GM18951 (cell line): ENCODE measurements at regions not wholly inside any gene's neighbourhood (a gene's known extent, or its start where the extent isn't known, plus 50 kb on each side); places are given as distances from the start of the nearest gene placed in this dataset.
"Not testable (repeated sequence)": the region's sequence is repeated elsewhere in the genome, so short reads cannot be mapped to it uniquely, and the experiment has no call there.

Source experiments
- POLR2A ChIP-seq: IDR thresholded peaks from 4 replicates; pipeline ENCODE4 v1.6.1; 2011; ENCODE audit warnings: mild to moderate bottlenecking; ENCODE audit not compliant: insufficient read length, insufficient read depth; ENCODE audit errors: extremely low read depth
- in situ Hi-C: fragments of 300-500 bp; cut with MboI; formaldehyde crosslinking; loops from one replicate; pipeline ENCODE4 v1.12.0; 2022; ENCODE audit warnings: low sequenced_read_pairs, mixed read lengths, inconsistent platforms; ENCODE audit not compliant: unreplicated experiment

DNA sequence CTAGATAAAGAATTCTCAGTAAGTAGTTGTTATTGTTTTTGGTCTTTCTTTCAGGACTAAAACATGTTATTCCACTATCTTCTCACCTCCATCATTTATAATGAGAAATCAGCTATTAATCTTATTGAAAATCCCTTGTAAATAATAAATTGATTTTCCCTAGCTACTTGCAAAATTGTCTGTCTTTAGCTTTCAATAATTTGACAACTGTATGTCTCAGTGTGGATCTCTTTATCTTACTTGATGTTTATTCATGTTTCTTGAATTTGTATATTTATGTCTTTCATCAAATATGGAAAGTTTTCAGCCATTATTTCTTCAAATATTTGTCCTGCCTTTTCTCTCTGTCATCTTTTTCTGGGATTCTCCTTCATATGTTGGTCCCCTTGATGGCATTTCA, 117.1 kb upstream of the ANTXRL start:
- in situ Hi-C loops = no loop called here
- no peak for TF ChIP-seq POLR2A

DNA sequence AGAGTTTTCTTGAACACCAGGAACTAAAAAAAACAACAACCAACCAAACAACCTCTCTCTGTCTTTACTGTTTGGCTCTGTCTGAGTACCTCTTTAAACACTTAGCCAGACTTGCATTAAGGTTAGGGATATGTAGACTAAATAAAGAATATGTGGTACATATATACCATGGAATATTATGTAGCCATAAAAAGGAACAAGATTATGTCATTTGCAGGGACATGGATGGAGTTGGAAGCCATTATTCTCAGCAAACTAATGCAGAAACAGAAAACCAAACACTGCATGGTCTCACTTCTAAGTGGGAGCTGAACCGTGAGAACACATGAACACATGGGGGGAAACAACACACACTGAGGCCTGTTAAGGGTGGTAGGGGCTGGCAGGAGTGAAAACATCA, 116.0 kb upstream of the ANTXRL start:
- TF ChIP-seq POLR2A = no peak
- in situ Hi-C loops = no loop called here

DNA sequence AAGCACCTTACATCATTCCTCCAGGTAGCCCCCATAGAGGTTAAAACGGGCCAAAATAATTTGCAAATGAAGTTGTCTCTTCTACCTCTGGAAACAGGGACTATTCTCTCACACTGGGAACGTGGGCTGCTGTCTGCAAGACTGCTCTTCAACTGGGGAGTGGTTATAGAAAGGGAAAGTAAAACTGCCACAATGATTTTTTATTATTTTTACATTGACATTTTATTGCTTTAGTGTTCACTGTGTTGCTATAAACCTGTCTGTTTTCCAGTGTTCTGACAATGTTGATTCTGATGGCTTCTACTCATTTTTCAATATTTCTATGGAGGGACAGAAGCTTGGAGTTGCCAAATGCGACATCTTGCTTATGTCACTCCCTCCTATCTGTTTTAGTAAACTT, 115.1 kb upstream of the ANTXRL start:
- in situ Hi-C loops = no loop called here
- TF ChIP-seq POLR2A = no peak

DNA sequence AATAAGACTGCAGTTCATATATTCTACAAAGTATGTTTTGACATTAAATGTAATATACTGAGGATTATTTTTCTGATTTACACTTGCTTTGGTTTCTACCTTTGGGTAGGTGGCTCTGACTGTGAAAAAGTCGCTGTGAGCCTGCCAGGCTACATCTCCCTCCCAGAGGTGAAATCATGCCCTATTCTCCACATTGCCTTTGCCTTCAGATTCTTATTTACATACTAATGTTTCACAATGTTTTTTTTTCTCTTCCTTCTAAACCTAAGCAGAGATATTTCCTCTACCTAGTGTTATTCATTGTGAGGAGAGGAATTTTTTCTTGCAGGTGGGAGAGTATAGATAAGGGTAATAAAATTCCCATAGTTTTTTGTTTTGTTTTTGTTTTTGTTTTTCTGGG, 111.5 kb upstream of the ANTXRL start:
- in situ Hi-C loops = no loop called here
- no peak for TF ChIP-seq POLR2A

DNA sequence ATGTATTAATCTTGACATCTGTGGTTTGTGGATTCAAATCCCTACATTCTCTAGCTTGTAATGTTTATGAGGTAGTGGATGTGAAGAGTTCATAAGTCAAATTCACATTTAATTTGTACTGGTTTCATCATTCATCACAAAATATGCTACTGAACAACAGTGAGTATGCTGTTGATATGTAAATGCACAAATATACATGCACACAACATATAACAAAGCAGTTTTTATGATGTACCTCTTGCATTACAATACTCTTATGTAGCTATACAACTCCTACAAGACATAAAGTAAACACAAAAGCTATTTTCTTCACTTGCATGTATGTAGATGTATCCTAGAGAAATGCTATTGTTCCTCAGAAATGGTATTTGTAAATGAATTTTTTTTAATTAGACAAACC, 111.0 kb upstream of the ANTXRL start:
- in situ Hi-C loops = no loop called here
- TF ChIP-seq POLR2A = no peak

DNA sequence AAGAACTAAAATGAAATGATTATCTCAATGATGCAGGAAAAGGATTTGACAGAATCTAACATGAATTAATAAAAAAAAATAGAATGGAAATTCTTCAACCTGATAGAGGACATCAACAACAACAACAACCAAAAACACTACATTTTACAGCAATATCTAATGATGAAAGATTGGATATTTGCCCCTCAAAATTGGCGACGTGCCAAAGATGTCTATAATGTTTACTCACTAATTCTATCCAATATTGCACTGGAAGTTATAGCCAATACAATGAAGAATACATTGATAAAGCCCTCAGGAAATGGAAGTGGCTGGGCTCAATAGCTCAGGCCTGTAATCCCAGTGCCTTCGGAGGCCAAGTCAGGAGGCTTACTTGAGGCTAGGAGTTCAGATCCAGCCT, 99.4 kb upstream of the ANTXRL start:
- in situ Hi-C loops = not testable (repeated sequence)

DNA sequence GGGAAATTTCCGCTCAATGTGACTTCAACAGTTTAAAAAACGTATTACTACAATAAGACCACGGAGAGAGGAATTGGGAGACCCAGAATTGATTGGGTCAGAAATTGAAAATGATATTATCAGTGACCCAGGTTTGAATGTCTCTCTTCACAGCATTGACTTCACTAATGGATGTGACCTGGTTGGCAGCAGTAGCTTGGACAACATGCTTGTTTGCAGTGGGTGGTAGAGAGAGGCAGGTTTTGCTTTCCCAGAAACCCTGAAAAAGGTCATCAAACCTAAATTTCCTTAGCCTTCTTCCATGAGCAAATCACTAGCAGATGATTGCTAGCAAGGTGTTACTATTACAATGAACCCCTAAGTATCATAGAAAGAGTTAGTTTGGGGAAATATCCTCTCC, 89.7 kb upstream of the ANTXRL start:
- no peak for TF ChIP-seq POLR2A
- in situ Hi-C loops = no loop called here

DNA sequence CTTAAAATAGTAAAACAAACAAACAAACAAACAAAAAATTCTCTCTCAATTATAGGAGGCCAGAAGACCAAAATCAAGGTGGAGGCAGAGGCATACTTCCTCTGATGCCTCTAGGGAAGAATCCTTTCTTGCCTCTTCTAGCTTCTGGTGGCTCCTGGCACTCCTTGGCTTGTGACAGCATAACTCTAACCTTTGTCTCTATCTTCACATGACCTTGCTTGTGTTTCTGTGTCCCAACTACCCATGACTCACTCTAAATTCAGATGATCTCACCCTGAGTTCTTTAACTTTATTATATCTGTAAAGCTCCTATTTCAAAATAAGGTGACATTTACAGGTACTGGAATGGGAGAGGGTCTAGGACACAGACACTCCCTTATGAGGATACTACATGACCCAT, 88.3 kb upstream of the ANTXRL start:
- no peak for TF ChIP-seq POLR2A
- in situ Hi-C loops = no loop called here

DNA sequence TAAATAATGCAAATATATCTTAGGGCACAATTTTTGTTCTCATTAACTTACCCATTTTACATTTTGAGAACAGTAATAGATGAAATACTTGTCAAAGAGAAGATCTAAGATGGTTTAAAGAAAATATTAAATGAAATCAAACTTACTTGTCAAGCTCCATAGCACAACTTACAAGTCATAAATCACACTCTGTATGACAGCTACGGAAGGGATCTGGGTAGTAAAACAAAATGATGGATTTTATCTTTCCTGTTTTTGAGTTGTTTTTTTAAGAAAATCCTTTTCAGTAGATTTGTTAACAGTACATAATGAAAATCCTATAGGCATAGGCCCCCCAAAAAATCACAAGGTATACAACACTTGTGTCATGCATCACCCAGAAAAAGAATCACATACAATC, 84.4 kb upstream of the ANTXRL start:
- in situ Hi-C loops = not testable (repeated sequence)

DNA sequence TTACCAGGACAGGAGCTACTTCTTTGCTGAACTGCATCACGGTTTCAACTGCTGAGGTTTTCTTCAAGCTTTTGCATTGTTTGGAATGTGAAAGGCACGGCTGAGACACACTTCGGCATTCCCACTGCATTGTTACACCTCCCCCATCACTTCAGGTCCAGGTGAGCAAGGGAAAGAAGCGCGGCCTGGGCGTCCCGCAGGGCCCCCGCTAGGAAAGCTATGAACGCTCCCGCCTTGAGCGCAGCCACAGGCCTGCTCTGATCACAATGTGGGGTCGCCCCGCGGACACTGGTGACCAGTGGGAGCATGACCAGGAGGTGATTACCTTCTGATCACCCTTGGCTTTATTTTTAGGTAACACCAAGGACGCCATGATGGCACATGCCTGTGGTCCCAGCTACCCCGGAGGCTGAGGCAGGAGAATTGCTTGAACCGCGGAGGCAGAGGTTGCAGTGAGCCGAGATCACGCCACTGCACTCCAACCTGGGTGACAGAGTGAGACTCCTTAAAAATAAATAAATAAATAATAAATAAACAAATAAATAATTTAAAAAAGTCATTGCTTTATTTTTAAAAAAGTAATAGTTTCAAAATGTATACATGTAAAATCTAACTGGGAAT, 82.2 kb upstream of the ANTXRL start:
- in situ Hi-C loops = not testable (repeated sequence)

DNA sequence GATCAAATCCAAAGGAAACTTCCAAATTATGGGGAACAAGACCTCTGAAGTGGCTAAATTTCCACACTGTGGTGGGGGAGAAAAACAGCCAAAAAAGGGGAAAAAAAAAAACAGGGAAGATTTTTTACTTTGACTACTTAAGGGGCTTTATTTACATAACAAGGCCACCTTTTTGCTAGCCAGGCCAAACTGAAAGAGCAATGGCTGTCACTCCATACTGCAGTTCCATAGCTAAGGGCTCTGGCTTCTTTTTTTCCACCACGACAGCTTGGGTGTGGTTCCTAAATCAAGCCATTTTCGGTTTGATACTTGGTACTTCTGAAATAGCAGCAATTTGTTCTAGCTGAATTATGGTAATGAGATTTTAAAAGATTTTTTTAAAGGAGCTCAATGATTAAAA, 76.4 kb upstream of the ANTXRL start:
- in situ Hi-C loops = not testable (repeated sequence)

DNA sequence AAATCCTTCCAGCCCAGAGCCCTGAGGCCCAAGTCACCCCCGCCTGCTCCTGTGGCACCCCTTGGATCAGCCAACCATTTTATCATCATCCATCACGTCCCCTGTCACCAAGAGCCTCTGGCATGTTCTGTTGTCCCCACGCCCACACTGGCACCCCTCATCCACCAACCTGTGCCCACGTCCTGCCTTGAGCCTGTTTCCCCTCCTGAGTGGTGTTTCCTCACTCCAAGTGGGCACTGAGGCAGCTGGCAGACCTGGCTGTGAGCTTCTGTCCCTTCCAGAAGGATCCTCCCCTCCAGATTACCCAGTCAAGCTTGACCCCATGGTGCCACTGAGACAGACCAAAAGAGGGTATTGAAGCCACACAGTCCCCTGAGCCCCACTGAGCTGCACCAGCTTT, 71.4 kb upstream of the ANTXRL start:
- no peak for TF ChIP-seq POLR2A
- in situ Hi-C loops = no loop called here

DNA sequence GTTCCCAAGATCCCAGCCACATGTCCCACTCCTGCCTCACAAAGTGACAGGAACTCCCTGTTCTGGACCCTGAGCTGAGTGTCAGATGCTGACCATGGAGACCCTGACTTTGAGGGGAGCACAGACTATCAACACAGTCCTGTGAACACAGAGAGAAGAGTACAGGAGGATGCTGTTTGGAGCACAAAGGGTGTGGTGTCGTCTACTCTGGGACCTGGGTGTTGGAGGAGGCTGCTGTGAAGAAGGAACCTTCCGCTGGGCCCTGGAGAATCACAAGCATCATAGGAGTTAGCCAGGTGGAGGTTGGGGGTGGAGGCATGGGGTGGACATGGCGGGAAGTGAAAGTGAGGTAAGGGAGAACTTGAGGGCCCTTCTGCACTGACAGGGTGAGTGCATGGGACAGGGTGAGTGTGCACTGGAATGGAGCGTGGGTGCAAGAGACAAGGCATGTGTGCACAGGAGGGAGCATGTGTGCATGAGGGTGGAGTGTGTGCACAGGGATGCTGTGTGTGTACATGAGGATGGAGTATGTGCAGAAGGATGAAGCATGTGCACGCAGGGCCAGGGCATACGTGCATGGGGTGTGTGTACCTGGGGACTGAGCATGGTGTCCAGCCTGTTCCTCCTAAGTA, 70.7 kb upstream of the ANTXRL start:
- TF ChIP-seq POLR2A = no peak
- in situ Hi-C loops = no loop called here

DNA sequence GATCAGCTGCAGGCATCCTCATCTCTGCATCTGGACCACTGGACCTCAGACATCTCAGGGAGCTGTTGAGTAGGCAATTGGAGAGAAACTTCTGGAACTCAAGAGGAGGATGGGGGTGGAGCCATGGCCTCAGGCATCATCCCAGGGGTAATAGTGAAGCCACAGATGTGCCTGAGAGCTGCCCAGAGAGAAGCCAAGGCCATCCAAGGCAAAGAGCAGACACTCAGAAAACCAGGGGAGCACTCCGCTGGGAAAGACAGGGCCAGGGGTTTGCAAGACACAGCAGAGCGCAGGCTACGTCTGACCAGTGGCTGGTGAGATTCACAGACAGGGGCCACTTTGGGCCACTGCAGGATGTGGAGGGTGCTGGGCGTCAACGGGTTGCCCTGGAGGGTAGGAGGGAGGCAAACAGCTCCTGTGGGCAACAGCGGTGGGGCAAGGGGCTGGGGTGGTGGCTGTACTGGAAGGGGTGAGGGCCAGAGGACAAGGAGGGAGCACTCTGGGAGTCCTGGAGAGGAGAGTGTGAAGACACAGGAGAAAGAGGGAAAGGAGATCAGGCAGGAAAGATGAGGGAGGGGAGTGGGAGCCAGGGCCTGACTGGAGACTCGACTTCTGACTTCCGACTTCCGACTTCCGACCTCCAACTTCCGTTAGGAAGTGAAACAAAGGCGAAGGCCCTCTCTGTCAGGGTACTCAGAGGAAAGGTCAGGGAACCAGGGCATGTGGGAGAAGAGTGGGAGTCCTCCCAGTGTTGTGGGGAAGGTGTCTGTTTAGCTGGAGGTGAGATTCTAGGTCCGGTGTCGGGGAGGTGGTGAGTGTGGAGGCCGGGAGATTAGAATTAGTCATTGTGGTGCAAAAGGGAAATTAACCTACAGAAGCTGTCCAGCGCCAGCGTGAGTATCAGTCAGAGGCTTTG, 69.7 kb upstream of the ANTXRL start:
- in situ Hi-C loops = no loop called here
- TF ChIP-seq POLR2A = no peak
